GM23248 (cell line): ENCODE measurements at regions not wholly inside any gene's neighbourhood (a gene's known extent, or its start where the extent isn't known, plus 50 kb on each side); places are given as distances from the start of the nearest gene placed in this dataset.

Experiments used
- EZH2 ChIP-seq: fragments of 200-600 bp; sonication (generic); IDR thresholded peaks from 2 replicates; pipeline ENCODE4 v1.6.1; 2018; ENCODE audit warnings: antibody characterized with exemption, mild to moderate bottlenecking; ENCODE audit not compliant: insufficient read depth, poor library complexity, severe bottlenecking
- EZH2phosphoT487 ChIP-seq: fragments of 200-600 bp; sonication (generic); IDR thresholded peaks from 2 replicates; pipeline ENCODE4 v1.6.1; 2018; ENCODE audit warnings: antibody characterized with exemption, moderate library complexity, mild to moderate bottlenecking, low read depth; ENCODE audit not compliant: insufficient read depth

DNA sequence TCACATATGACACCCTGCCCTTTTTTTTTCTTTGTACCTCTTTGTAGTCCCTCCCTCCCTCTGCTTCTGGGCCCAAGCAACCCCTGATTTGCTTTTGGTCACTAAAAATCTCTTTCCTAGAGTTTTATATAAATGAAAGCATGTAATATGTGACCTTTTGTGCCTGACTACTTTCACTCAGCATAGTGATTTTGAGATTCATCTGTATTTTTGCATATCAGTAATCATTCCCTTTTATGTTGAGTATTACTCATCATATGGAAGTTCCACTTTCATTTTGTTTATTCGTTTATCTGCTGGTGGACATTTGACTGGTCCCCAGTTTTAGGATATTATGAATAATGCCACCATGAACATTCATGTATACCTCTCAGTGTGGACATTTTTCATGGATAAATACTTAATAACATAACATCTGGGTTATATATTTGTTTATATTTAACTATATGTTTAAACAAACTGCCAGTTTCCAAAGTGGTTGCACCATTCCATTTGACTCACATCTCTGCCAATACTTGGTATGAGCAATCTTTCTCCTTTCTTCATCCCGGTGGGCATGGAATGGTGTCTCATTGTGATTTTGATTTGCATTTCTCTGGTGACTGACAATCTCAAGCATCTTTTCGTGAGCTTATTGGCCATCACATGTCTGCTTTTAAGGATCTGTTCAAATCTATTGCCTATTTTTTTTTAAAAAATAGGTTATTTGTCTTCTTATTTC lies 115.7 kb upstream of the S1PR3 start:
- TF ChIP-seq EZH2 (no peak), EZH2phosphoT487 (no peak)
